GM12878 (cell line): ENCODE measurements at regions not wholly inside any gene's neighbourhood (a gene's known extent, or its start where the extent isn't known, plus 50 kb on each side); places are given as distances from the start of the nearest gene placed in this dataset.

Experiments
- ATAC-seq: fragments of 200-7000 bp; cut with Tn5 transposase; 3 replicates; pipeline ENCODE4 v1.9.1; 2020; ENCODE audit warnings: mild to moderate bottlenecking, moderate library complexity
- BruUV-seq: library from RNA; stranded (reverse); fragments of 400-500 nt; replicated peaks from 2 replicates; lab custom pipeline; 2021; lab: Mats Ljungman, UMichigan
- CTCF ChIA-PET: fragments of 300-600 bp; sonication (Branson Sonifier 250); formaldehyde crosslinking; extraction: SDS; loops from one replicate; lab custom pipeline; 2021; ENCODE audit warnings: inconsistent platforms; lab: Yijun Ruan, JAX
- POLR2A ChIA-PET: fragments of 350-600 bp; formaldehyde crosslinking; extraction: SDS; loops from one replicate; lab custom pipeline; 2021; ENCODE audit warnings: inconsistent platforms; lab: Charles Lee
- RAD21 ChIA-PET: fragments of 300-600 bp; sonication (Branson Sonifier 250); formaldehyde crosslinking; loops from one replicate; lab custom pipeline; 2023; ENCODE audit warnings: antibody characterized with exemption; ENCODE audit not compliant: unreplicated experiment; lab: Charles Lee
- SMC1A ChIA-PET: fragments of 300-600 bp; sonication (Branson Sonifier 250); formaldehyde crosslinking; loops from one replicate; lab custom pipeline; 2023; ENCODE audit not compliant: unreplicated experiment, uncharacterized antibody; lab: Charles Lee
- DNase-seq: peaks from one replicate; pipeline ENCODE4 v3.0.0-alpha.2; 2011; ENCODE audit warnings: low read depth, low spot score
- FAIRE-seq: peaks from 3 replicates; lab custom pipeline; 2011; peaks lifted over from hg19 to GRCh38; lab: Jason Lieb, UNC
- H2AFZ ChIP-seq: 2 replicates; pipeline ENCODE4 v1.6.0; 2011; ENCODE audit warnings: low read depth, low read length, control low read depth; ENCODE audit not compliant: control insufficient read depth
- H3K27ac ChIP-seq: 2 replicates; pipeline ENCODE4 v1.5.1; 2011; ENCODE audit warnings: control low read depth; ENCODE audit not compliant: control insufficient read depth, insufficient read depth
- H3K27me3 ChIP-seq, 2 experiments: replicated peaks in 1 of 2; 2 replicates each; pipeline versions ENCODE4 v1.6.0 to v1.6.1; 2011; ENCODE audit warnings: low read length in 1 of 2; ENCODE audit not compliant: control insufficient read depth in 2 of 2, insufficient read depth in 2 of 2
- H3K36me3 ChIP-seq, 2 experiments: 2 replicates each; pipeline ENCODE4 v1.5.1; 2011; ENCODE audit warnings: low read length in 1 of 2; ENCODE audit not compliant: control insufficient read depth in 2 of 2, insufficient read depth in 2 of 2
- H3K4me1 ChIP-seq: 2 replicates; pipeline ENCODE4 v1.6.1; 2011; ENCODE audit warnings: mild to moderate bottlenecking, low read length, moderate library complexity, mixed read lengths; ENCODE audit not compliant: control insufficient read depth, insufficient read depth
- H3K4me2 ChIP-seq: 2 replicates; pipeline ENCODE4 v1.6.0; 2011; ENCODE audit warnings: control low read depth; ENCODE audit not compliant: control insufficient read depth, insufficient read depth
- H3K4me3 ChIP-seq: fragments of 200-600 bp; sonication (generic); 2 replicates; pipeline ENCODE4 v1.5.1; 2016
- H3K79me2 ChIP-seq: 2 replicates; pipeline ENCODE4 v1.6.0; 2011; ENCODE audit warnings: low read length; ENCODE audit not compliant: control insufficient read depth, insufficient read depth
- H3K9ac ChIP-seq: 2 replicates; pipeline ENCODE4 v1.8.0; 2011; ENCODE audit warnings: low read length, control low read depth, mixed read lengths; ENCODE audit not compliant: control insufficient read depth, insufficient read depth
- H3K9me3 ChIP-seq: replicated peaks from 3 replicates; pipeline ENCODE4 v1.5.1; 2011; ENCODE audit warnings: mild to moderate bottlenecking, low read length; ENCODE audit not compliant: control insufficient read depth, insufficient read depth
- H4K20me1 ChIP-seq: 2 replicates; pipeline ENCODE4 v1.6.0; 2011; ENCODE audit not compliant: control insufficient read depth, insufficient read depth
- BHLHE40 ChIP-seq, 2 experiments: fragments of 450-650 bp in 1 of 2; IDR thresholded peaks; 2 replicates each; pipeline ENCODE4 v1.6.1; 2011 to 2017; ENCODE audit warnings: low read depth in 2 of 2, borderline replicate concordance in 1 of 2, improper control_type of control experiment in 1 of 2, low read length in 1 of 2, mild to moderate bottlenecking in 1 of 2
- CHD2 ChIP-seq: IDR thresholded peaks from 2 replicates; pipeline ENCODE4 v1.6.1; 2011; ENCODE audit warnings: low read depth, low read length, improper control_type of control experiment, borderline replicate concordance
- CREB1 ChIP-seq: IDR thresholded peaks from 2 replicates; pipeline ENCODE4 v1.6.1; 2012; ENCODE audit warnings: low read depth, mild to moderate bottlenecking, inconsistent platforms
- EZH2 ChIP-seq: IDR thresholded peaks from 2 replicates; pipeline ENCODE4 v1.6.1; 2012; ENCODE audit warnings: low read depth, mild to moderate bottlenecking, control low read depth, inconsistent platforms, low read length, borderline replicate concordance; ENCODE audit not compliant: control insufficient read depth
- HCFC1 ChIP-seq: fragments of 150-350 bp; IDR thresholded peaks from 2 replicates; pipeline ENCODE4 v1.6.1; 2014; ENCODE audit warnings: low read length
- MTA2 ChIP-seq: fragments of 450-650 bp; IDR thresholded peaks from 2 replicates; pipeline ENCODE4 v1.6.1; 2016; ENCODE audit warnings: low read depth, mild to moderate bottlenecking, moderate library complexity
- NR2C2 ChIP-seq: IDR thresholded peaks from 2 replicates; pipeline ENCODE4 v1.6.1; 2011; ENCODE audit warnings: borderline replicate concordance, low read depth; ENCODE audit not compliant: control insufficient read depth, insufficient read length
- NRF1 ChIP-seq: conservative IDR thresholded peaks from 2 replicates; pipeline ENCODE4 v1.6.1; 2011; ENCODE audit warnings: mild to moderate bottlenecking, low read depth, low read length, improper control_type of control experiment
- POLR2A ChIP-seq: IDR thresholded peaks from 2 replicates; pipeline ENCODE4 v1.6.1; 2011; ENCODE audit warnings: low read depth, mild to moderate bottlenecking, low read length
- POLR2AphosphoS5 ChIP-seq: IDR thresholded peaks from 2 replicates; pipeline ENCODE4 v1.6.1; 2011; ENCODE audit warnings: mild to moderate bottlenecking, low read length, inconsistent platforms
- SPI1 ChIP-seq: IDR thresholded peaks from 2 replicates; pipeline ENCODE4 v1.6.1; 2011; ENCODE audit warnings: low read depth, mild to moderate bottlenecking, low read length, moderate library complexity, borderline replicate concordance; ENCODE audit not compliant: insufficient read depth
- WGBS: methylation state at CpG from one replicate; pipeline ENCODE4 v1.1.6; 2016; ENCODE audit warnings: low lambda C conversion rate; ENCODE audit not compliant: insufficient replicate concordance, insufficient coverage; ENCODE audit errors: missing lambda C conversion rate; 5-methylcytosine and 5-hydroxymethylcytosine counted together
- in situ Hi-C: fragments of 300-500 bp; cut with MboI; formaldehyde crosslinking; loops from 9 replicates; pipeline ENCODE4 v1.14.3; 2018; ENCODE audit warnings: mixed read lengths
- intact Hi-C: fragments of 100-400 bp; cut with micrococcal nuclease; formaldehyde crosslinking; loops from one replicate; pipeline ENCODE4 v1.14.2; 2022; ENCODE audit not compliant: unreplicated experiment
- TF ChIP-seq, protein P1 (sequence below): fragments of 450-650 bp; IDR thresholded peaks from 2 replicates; pipeline ENCODE4 v1.6.1; 2016; ENCODE audit warnings: mild to moderate bottlenecking, moderate library complexity, borderline replicate concordance
- TF ChIP-seq, protein P2 (sequence below): IDR thresholded peaks from 2 replicates; pipeline ENCODE4 v1.6.1; 2011; ENCODE audit warnings: low read depth, low read length, improper control_type of control experiment, borderline replicate concordance
- TF ChIP-seq, protein P3 (sequence below): fragments of 450-650 bp; IDR thresholded peaks from 2 replicates; pipeline ENCODE4 v1.6.1; 2017; ENCODE audit warnings: low read depth, mild to moderate bottlenecking, moderate library complexity

DNA sequence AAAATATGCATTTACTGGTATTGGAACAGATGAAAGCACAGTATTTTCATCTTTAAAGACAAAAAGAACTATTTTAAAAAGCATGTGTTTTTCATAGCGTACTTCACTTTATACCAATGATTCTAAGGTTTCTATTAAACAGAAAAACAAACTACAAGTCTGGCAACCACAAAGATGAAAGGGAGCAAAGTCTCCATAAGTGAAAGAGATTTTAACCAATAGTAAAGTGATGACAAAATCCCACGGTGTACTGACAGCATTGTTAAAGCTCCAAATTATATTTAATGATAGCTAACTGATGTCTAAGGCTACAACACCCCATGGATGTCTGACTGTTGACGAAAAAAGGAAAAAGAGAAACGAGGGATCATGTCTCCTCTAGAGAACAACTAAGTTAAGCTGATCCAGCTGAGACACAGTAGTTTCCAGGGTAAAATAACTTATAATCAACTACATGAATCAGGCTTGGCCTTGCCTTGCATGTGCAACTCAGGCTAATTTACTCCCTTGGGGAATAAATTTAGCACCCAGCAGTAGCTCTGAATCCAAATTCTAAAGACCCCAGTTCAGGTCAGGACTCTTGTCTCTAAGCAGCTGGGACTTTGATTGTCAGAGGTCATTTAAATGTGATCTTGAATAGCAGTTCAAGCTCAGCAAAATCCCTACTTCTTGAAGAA lies 56.0 kb upstream of the TAB2 start:
- ATAC-seq: no peak
- H3K36me3 ChIP-seq: no peaks in the 10 kb centered on the region
- SMC1A ChIA-PET: interaction anchor here (0.6 to 2.2 kb wide), 12 partner anchors 9 to 159 kb away, joined by 3 to 10 read pairs (median 4); partner anchors contain the start of gene TAB2
- H3K4me2 ChIP-seq: no peak overlapping the region
- no peak overlapping the region for H3K4me3 ChIP-seq
- H3K4me1 ChIP-seq: peaks cover 9% of the 10 kb centered on the region
- no peak for DNase-seq
- in situ Hi-C loops (no loop called here), intact Hi-C loops (no loop called here)
- H3K9ac ChIP-seq: no peak overlapping the region
- 47% methylated on average over 4 of the region's 4 CpGs for WGBS
- no peaks in the 10 kb centered on the region; the same call in 2 of the 3 replicates for H3K9me3 ChIP-seq
- no peak overlapping the region for H2AFZ ChIP-seq
- no peak for FAIRE-seq
- TF ChIP-seq CREB1: no peak
- TF ChIP-seq, protein P1, sequence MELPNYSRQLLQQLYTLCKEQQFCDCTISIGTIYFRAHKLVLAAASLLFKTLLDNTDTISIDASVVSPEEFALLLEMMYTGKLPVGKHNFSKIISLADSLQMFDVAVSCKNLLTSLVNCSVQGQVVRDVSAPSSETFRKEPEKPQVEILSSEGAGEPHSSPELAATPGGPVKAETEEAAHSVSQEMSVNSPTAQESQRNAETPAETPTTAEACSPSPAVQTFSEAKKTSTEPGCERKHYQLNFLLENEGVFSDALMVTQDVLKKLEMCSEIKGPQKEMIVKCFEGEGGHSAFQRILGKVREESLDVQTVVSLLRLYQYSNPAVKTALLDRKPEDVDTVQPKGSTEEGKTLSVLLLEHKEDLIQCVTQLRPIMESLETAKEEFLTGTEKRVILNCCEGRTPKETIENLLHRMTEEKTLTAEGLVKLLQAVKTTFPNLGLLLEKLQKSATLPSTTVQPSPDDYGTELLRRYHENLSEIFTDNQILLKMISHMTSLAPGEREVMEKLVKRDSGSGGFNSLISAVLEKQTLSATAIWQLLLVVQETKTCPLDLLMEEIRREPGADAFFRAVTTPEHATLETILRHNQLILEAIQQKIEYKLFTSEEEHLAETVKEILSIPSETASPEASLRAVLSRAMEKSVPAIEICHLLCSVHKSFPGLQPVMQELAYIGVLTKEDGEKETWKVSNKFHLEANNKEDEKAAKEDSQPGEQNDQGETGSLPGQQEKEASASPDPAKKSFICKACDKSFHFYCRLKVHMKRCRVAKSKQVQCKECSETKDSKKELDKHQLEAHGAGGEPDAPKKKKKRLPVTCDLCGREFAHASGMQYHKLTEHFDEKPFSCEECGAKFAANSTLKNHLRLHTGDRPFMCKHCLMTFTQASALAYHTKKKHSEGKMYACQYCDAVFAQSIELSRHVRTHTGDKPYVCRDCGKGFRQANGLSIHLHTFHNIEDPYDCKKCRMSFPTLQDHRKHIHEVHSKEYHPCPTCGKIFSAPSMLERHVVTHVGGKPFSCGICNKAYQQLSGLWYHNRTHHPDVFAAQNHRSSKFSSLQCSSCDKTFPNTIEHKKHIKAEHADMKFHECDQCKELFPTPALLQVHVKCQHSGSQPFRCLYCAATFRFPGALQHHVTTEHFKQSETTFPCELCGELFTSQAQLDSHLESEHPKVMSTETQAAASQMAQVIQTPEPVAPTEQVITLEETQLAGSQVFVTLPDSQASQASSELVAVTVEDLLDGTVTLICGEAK: no peak
- no peak for TF ChIP-seq CHD2
- TF ChIP-seq POLR2A: no peak
- TF ChIP-seq, protein P2, sequence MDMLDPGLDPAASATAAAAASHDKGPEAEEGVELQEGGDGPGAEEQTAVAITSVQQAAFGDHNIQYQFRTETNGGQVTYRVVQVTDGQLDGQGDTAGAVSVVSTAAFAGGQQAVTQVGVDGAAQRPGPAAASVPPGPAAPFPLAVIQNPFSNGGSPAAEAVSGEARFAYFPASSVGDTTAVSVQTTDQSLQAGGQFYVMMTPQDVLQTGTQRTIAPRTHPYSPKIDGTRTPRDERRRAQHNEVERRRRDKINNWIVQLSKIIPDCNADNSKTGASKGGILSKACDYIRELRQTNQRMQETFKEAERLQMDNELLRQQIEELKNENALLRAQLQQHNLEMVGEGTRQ: no peak
- TF ChIP-seq NRF1: no peak
- no peak for TF ChIP-seq NR2C2
- no peak for TF ChIP-seq EZH2
- TF ChIP-seq SPI1: no peak
- TF ChIP-seq BHLHE40 (IDR thresholded peaks at IDR 0.05; ENCODE audit: borderline replicate concordance in 1 of 2, low read depth in 2 of 2, low read length in 1 of 2): no peak
- TF ChIP-seq, protein P3, sequence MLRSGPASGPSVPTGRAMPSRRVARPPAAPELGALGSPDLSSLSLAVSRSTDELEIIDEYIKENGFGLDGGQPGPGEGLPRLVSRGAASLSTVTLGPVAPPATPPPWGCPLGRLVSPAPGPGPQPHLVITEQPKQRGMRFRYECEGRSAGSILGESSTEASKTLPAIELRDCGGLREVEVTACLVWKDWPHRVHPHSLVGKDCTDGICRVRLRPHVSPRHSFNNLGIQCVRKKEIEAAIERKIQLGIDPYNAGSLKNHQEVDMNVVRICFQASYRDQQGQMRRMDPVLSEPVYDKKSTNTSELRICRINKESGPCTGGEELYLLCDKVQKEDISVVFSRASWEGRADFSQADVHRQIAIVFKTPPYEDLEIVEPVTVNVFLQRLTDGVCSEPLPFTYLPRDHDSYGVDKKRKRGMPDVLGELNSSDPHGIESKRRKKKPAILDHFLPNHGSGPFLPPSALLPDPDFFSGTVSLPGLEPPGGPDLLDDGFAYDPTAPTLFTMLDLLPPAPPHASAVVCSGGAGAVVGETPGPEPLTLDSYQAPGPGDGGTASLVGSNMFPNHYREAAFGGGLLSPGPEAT: no peak
- no peak for TF ChIP-seq POLR2AphosphoS5
- TF ChIP-seq MTA2: no peak
- TF ChIP-seq HCFC1: no peak
- H3K79me2 ChIP-seq: no peaks in the 10 kb centered on the region
- POLR2A ChIA-PET: interaction anchor here (0.6 to 2.6 kb wide), 4 partner anchors 9 to 121 kb away, joined by 3 to 7 read pairs (median 3); no protein-coding TSS in a partner anchor
- CTCF ChIA-PET: interaction anchor here (0.7 to 3.3 kb wide), 4 partner anchors 9 to 26 kb away, joined by 3 to 12 read pairs (median 4); no protein-coding TSS in a partner anchor
- no TSS peak for BruUV-seq
- H3K27me3 ChIP-seq: no peaks in the 10 kb centered on the region
- H4K20me1 ChIP-seq: no peaks in the 10 kb centered on the region
- no peak overlapping the region for H3K27ac ChIP-seq
- RAD21 ChIA-PET: no interaction called here
